ENCODE measurements at regions not wholly inside any gene's neighbourhood (a gene's known extent, or its start where the extent isn't known, plus 50 kb on each side); places are given as distances from the start of the nearest gene placed in this dataset.
"Not testable (repeated sequence)": the region's sequence is repeated elsewhere in the genome, so short reads cannot be mapped to it uniquely, and the experiment has no call there.

DNA sequence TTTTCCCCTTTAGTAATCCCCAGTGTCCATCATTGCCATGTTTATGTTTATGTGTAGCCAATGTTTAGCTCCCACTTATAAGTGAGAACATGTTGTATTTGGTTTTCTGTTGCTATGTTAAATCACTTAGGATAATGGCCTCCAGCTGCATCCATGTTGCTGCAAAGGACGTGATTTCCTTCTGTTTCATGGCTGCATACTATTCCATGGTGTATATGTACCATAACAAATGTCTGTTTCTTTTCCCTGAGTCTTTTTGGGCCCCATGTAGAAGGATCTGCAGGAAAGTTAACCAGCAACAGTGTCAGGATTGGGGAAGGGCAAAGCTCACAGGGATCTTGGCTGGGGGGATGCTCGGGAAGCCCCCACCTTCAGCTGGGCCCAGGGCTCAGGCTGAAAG, 64.3 kb upstream of the SULF2 start:
- H3K27ac Mint-ChIP-seq, result no peak overlapping the region
- TF ChIP-seq, protein P1, sequence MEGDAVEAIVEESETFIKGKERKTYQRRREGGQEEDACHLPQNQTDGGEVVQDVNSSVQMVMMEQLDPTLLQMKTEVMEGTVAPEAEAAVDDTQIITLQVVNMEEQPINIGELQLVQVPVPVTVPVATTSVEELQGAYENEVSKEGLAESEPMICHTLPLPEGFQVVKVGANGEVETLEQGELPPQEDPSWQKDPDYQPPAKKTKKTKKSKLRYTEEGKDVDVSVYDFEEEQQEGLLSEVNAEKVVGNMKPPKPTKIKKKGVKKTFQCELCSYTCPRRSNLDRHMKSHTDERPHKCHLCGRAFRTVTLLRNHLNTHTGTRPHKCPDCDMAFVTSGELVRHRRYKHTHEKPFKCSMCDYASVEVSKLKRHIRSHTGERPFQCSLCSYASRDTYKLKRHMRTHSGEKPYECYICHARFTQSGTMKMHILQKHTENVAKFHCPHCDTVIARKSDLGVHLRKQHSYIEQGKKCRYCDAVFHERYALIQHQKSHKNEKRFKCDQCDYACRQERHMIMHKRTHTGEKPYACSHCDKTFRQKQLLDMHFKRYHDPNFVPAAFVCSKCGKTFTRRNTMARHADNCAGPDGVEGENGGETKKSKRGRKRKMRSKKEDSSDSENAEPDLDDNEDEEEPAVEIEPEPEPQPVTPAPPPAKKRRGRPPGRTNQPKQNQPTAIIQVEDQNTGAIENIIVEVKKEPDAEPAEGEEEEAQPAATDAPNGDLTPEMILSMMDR (IDR thresholded peaks at IDR 0.05; ENCODE audit: unreplicated experiment), result no peak
- H3K36me3 Mint-ChIP-seq (ENCODE audit: insufficient read depth), result no peaks in the 10 kb centered on the region

GRCh38 chr20:47849006-47849405, 63.7 kb upstream of the SULF2 start:
- Mint-ChIP-seq H3K27ac (no peak overlapping the region), H3K4me1 (ENCODE audit: low read depth) (peaks cover 1% of the 10 kb centered on the region), H3K9me3 (ENCODE audit: low read depth) (no peaks in the 10 kb centered on the region), H3K27me3 (peaks cover 13% of the 10 kb centered on the region), H3K4me3 (ENCODE audit: low read depth) (no peak overlapping the region), H3K36me3 (ENCODE audit: insufficient read depth) (no peaks in the 10 kb centered on the region)
- no peak for DNase-seq (ENCODE audit: low spot score, unreplicated experiment)
- TF ChIP-seq, protein P1 (IDR thresholded peaks at IDR 0.05; ENCODE audit: unreplicated experiment), result no peak

More for the DNA sequence above, 64.3 kb upstream of the SULF2 start:
- Mint-ChIP-seq H3K4me1 (ENCODE audit: low read depth) (no peaks in the 10 kb centered on the region), H3K9me3 (ENCODE audit: low read depth) (no peaks in the 10 kb centered on the region), H3K4me3 (ENCODE audit: low read depth) (no peak overlapping the region), H3K27me3 (peaks cover 13% of the 10 kb centered on the region)
- no peak for DNase-seq (ENCODE audit: low spot score, unreplicated experiment)

DNA sequence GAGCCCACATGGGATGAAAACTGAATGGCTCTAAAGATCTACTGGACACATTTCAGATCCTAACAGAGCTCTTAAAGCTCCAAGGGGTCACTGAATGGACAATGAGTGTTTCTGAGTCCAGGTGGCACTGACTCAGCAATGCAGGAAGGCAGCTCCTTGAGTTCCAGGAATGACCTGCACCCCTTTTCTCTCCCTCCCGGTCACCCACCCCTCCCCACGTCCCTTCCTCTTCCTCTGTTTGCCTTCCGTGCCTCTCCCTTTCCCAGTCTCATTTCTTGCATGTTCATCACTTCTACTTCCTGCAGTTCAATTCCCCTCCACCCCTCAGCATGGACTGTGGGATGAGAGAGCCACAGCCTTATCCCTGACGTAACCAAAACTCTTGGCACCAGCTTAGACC, 63.3 kb upstream of the SULF2 start:
- not testable (repeated sequence) for DNase-seq (ENCODE audit: low spot score, unreplicated experiment); H3K27ac Mint-ChIP-seq; H3K36me3 Mint-ChIP-seq (ENCODE audit: insufficient read depth); H3K4me3 Mint-ChIP-seq (ENCODE audit: low read depth); H3K9me3 Mint-ChIP-seq (ENCODE audit: low read depth); H3K4me1 Mint-ChIP-seq (ENCODE audit: low read depth)
- H3K27me3 Mint-ChIP-seq, result peaks cover 13% of the 10 kb centered on the region

- Mint-ChIP-seq H3K27ac (no peak overlapping the region), H3K4me3 (ENCODE audit: low read depth) (no peak overlapping the region), H3K36me3 (ENCODE audit: insufficient read depth) (no peaks in the 10 kb centered on the region), H3K27me3 (peaks cover 18% of the 10 kb centered on the region), H3K4me1 (ENCODE audit: low read depth) (peaks cover 1% of the 10 kb centered on the region), H3K9me3 (ENCODE audit: low read depth) (no peaks in the 10 kb centered on the region)
- TF ChIP-seq, protein P1 (IDR thresholded peaks at IDR 0.05; ENCODE audit: unreplicated experiment), result no peak
- no peak for DNase-seq (ENCODE audit: low spot score, unreplicated experiment)
These were observed 62.7 kb upstream of the SULF2 start for GRCh38 chr20:47847884-47848485.

GRCh38 chr20:47847220-47847619, 61.9 kb upstream of the SULF2 start:
- H3K4me1 Mint-ChIP-seq (ENCODE audit: low read depth); H3K27ac Mint-ChIP-seq; H3K4me3 Mint-ChIP-seq (ENCODE audit: low read depth); H3K36me3 Mint-ChIP-seq (ENCODE audit: insufficient read depth); DNase-seq (ENCODE audit: low spot score, unreplicated experiment); H3K9me3 Mint-ChIP-seq (ENCODE audit: low read depth): not testable (repeated sequence)
- peaks cover 21% of the 10 kb centered on the region for H3K27me3 Mint-ChIP-seq

GRCh38 chr20:47846651-47847050, 61.4 kb upstream of the SULF2 start:
- DNase-seq (ENCODE audit: low spot score, unreplicated experiment); H3K9me3 Mint-ChIP-seq (ENCODE audit: low read depth); H3K36me3 Mint-ChIP-seq (ENCODE audit: insufficient read depth): not testable (repeated sequence)

GRCh38 chr20:47845382-47845977, 60.2 kb upstream of the SULF2 start:
- not testable (repeated sequence) for H3K4me1 Mint-ChIP-seq (ENCODE audit: low read depth); H3K27ac Mint-ChIP-seq; H3K9me3 Mint-ChIP-seq (ENCODE audit: low read depth); H3K4me3 Mint-ChIP-seq (ENCODE audit: low read depth); H3K36me3 Mint-ChIP-seq (ENCODE audit: insufficient read depth); DNase-seq (ENCODE audit: low spot score, unreplicated experiment)
- H3K27me3 Mint-ChIP-seq, result peaks cover 24% of the 10 kb centered on the region

More at GRCh38 chr20:47846651-47847050, 61.4 kb upstream of the SULF2 start:
- not testable (repeated sequence) for H3K27ac Mint-ChIP-seq; H3K4me3 Mint-ChIP-seq (ENCODE audit: low read depth); H3K4me1 Mint-ChIP-seq (ENCODE audit: low read depth)
- H3K27me3 Mint-ChIP-seq, result peaks cover 26% of the 10 kb centered on the region

DNA sequence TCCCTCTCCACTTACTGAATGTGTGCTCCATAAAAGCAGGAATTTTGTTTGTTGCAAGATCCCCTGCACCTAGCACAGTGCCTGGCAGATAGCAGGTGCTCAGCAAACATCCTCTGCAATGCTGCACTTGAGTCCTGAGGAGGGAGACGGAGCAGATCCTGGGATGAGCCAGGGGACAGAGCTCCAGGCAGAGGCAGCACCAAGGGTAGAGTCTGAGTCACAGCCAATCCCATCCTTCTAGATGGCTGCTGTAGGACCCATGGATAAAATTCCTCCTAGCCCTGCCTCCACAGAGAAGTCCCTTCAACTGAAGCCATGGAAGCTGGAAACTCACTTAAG, 59.3 kb upstream of the SULF2 start:
- not testable (repeated sequence) for H3K27ac Mint-ChIP-seq; H3K4me1 Mint-ChIP-seq (ENCODE audit: low read depth); H3K9me3 Mint-ChIP-seq (ENCODE audit: low read depth); H3K4me3 Mint-ChIP-seq (ENCODE audit: low read depth); H3K36me3 Mint-ChIP-seq (ENCODE audit: insufficient read depth); DNase-seq (ENCODE audit: low spot score, unreplicated experiment)
- H3K27me3 Mint-ChIP-seq, result peaks cover 24% of the 10 kb centered on the region

All from progenitor cell of endocrine pancreas (in vitro differentiated cells).